ENCODE measurements at regions not wholly inside any gene's neighbourhood (a gene's known extent, or its start where the extent isn't known, plus 50 kb on each side); places are given as distances from the start of the nearest gene placed in this dataset.
"Not testable (repeated sequence)": the region's sequence is repeated elsewhere in the genome, so short reads cannot be mapped to it uniquely, and the experiment has no call there.

- no peak for DNase-seq (ENCODE audit: low read depth)
- TF ChIP-seq CTCF (IDR thresholded peaks at IDR 0.05; ENCODE audit: low read depth, low read length): no peak
- no peak for TF ChIP-seq MAX (IDR thresholded peaks at IDR 0.05; ENCODE audit: low read depth, low read length)
- no peak for TF ChIP-seq MYC (IDR thresholded peaks at IDR 0.05; ENCODE audit: low read depth, low read length)
- no peak for TF ChIP-seq POLR2A (IDR thresholded peaks at IDR 0.05; ENCODE audit: extremely low read depth, insufficient read length)
- H3K4me3 ChIP-seq (ENCODE audit: low read depth, low read length): no peak overlapping the region
These were observed 979.6 kb upstream of the POU3F4 start for GRCh38 chrX:82528525-82528924.

GRCh38 chrX:82534086-82534597, 973.9 kb upstream of the POU3F4 start:
- TF ChIP-seq MAX (IDR thresholded peaks at IDR 0.05; ENCODE audit: low read depth, low read length) (no peak), CTCF (IDR thresholded peaks at IDR 0.05; ENCODE audit: low read depth, low read length) (no peak), POLR2A (IDR thresholded peaks at IDR 0.05; ENCODE audit: extremely low read depth, insufficient read length) (no peak), MYC (IDR thresholded peaks at IDR 0.05; ENCODE audit: low read depth, low read length) (no peak)
- no peak overlapping the region for H3K4me3 ChIP-seq (ENCODE audit: low read depth, low read length)
- no peak for DNase-seq (ENCODE audit: low read depth)

- not testable (repeated sequence) for DNase-seq (ENCODE audit: low read depth)
These were observed 970.9 kb upstream of the POU3F4 start for GRCh38 chrX:82537205-82537604.

DNA sequence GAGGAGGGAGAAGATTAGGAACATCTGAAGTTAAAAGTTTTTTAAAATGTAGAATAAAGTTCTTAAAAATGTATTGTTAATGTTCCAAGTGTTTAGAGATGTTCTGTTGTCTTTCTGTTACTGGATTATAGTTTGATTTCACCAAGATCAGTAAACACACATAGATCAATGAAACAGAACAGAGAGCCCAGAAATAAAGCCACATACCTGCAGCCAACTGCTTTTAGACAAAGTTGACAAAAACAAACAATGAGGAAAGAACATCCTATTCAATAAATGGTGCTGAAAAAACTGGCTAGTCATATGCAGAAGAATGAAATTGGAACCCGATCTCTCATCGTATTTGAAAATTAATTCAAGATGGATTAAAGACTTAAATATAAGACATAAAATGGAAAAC, 966.3 kb upstream of the POU3F4 start:
- no peak for TF ChIP-seq MAX (IDR thresholded peaks at IDR 0.05; ENCODE audit: low read depth, low read length)
- TF ChIP-seq CTCF (IDR thresholded peaks at IDR 0.05; ENCODE audit: low read depth, low read length): no peak
- no peak for TF ChIP-seq POLR2A (IDR thresholded peaks at IDR 0.05; ENCODE audit: extremely low read depth, insufficient read length)
- no peak for TF ChIP-seq MYC (IDR thresholded peaks at IDR 0.05; ENCODE audit: low read depth, low read length)
- H3K4me3 ChIP-seq (ENCODE audit: low read depth, low read length): no peak overlapping the region
- DNase-seq (ENCODE audit: low read depth): no peak

More at GRCh38 chrX:82537205-82537604, 970.9 kb upstream of the POU3F4 start:
- H3K4me3 ChIP-seq (ENCODE audit: low read depth, low read length): not testable (repeated sequence)

DNA sequence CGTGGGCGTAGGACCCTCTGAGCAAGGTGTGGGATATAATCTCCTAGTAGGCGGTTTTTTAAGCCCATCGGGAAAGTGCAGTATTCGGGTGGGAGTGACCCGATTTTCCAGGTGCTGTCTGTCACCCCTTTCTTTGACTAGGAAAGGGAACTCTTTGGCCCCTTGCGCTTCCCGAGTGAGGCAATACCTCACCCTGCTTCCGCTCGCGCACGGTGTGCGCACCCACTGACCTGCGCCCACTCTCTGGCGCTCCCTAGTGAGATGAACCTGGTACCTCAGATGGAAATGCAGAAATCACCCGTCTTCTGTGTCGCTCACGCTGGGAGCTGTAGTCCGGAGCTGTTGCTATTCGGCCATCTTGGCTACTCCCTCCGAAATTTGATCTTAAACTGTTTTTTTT, 955.9 kb upstream of the POU3F4 start:
- not testable (repeated sequence) for DNase-seq (ENCODE audit: low read depth); H3K4me3 ChIP-seq (ENCODE audit: low read depth, low read length)

DNA sequence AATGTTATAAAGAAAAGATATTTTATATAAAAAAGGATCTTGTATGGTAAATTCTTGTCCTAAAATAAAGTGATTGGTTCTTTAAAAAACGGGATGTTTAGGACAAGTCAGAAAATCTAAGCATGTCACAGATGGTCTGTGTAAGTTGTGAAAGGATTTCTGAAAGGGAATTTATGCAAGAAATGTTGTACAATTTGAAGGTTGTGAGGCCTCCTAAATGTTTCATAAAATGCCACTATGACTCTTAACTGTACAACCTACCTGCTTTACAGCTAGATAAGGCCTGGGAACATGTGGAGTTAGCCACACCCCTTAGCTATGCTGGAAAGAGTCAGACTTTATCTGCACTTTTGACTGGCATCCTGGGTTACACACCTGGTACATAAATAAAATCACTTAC, 951.5 kb upstream of the POU3F4 start:
- TF ChIP-seq MAX (IDR thresholded peaks at IDR 0.05; ENCODE audit: low read depth, low read length): no peak
- TF ChIP-seq POLR2A (IDR thresholded peaks at IDR 0.05; ENCODE audit: extremely low read depth, insufficient read length): no peak
- no peak for TF ChIP-seq CTCF (IDR thresholded peaks at IDR 0.05; ENCODE audit: low read depth, low read length)
- no peak for TF ChIP-seq MYC (IDR thresholded peaks at IDR 0.05; ENCODE audit: low read depth, low read length)
- H3K4me3 ChIP-seq (ENCODE audit: low read depth, low read length): no peak overlapping the region
- no peak for DNase-seq (ENCODE audit: low read depth)

DNA sequence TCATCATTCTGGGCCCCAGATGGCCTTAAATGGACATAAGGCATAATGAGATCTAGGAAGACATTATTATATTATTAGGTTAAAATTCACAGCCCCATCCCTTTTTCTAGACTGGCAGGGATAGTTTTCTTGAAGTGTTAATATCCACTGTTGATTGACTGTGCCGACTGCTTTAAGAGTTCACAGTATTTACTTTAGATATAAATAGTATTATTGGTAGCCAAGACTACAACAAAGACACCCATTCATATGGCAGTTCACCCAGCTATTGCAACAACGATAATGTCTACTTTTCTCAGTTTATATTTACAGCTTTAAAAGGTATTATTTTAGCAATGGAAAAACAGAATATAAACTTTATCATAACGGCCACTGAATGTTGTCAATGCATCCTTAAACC, 922.2 kb upstream of the POU3F4 start:
- no peak overlapping the region for H3K4me3 ChIP-seq (ENCODE audit: low read depth, low read length)
- no peak for DNase-seq (ENCODE audit: low read depth)
- TF ChIP-seq MYC (IDR thresholded peaks at IDR 0.05; ENCODE audit: low read depth, low read length): no peak
- TF ChIP-seq POLR2A (IDR thresholded peaks at IDR 0.05; ENCODE audit: extremely low read depth, insufficient read length): no peak
- no peak for TF ChIP-seq CTCF (IDR thresholded peaks at IDR 0.05; ENCODE audit: low read depth, low read length)
- TF ChIP-seq MAX (IDR thresholded peaks at IDR 0.05; ENCODE audit: low read depth, low read length): no peak
